ENCODE measurements at regions not wholly inside any gene's neighbourhood (a gene's known extent, or its start where the extent isn't known, plus 50 kb on each side); places are given as distances from the start of the nearest gene placed in this dataset.

GRCh38 chr13:29948244-29948643 lies 97.8 kb upstream of the UBL3 start:
- TF ChIP-seq CTCF (IDR thresholded peaks at IDR 0.05 in 4 of 5, conservative IDR thresholded peaks at IDR 0.05 in 1 of 5) (no peak), POLR2A (IDR thresholded peaks at IDR 0.05) (no peak)

All from gastrocnemius medialis (tissue), 4 donors.